Keratinocyte (primary cell): ENCODE measurements at regions not wholly inside any gene's neighbourhood (a gene's known extent, or its start where the extent isn't known, plus 50 kb on each side); places are given as distances from the start of the nearest gene placed in this dataset.

Source experiments
- DNase-seq: peaks from one replicate; pipeline ENCODE4 v3.0.0-alpha.2; 2011; ENCODE audit warnings: low read depth, missing footprints, low spot score
- FAIRE-seq: peaks from 2 replicates; lab custom pipeline; 2011; peaks lifted over from hg19 to GRCh38; lab: Jason Lieb, UNC
- H2AFZ ChIP-seq: 2 replicates; pipeline ENCODE4 v1.6.0; 2012; ENCODE audit warnings: low read length, control low read depth, inconsistent platforms; ENCODE audit not compliant: control insufficient read depth
- H3K27ac ChIP-seq: 2 replicates; pipeline ENCODE4 v1.5.1; 2011; ENCODE audit warnings: low read length; ENCODE audit not compliant: control insufficient read depth, insufficient read depth
- H3K27me3 ChIP-seq: 3 replicates; pipeline ENCODE4 v1.6.0; 2011; ENCODE audit warnings: low read length; ENCODE audit not compliant: control insufficient read depth, insufficient read depth; ENCODE audit errors: extremely low read depth
- H3K36me3 ChIP-seq, 2 experiments: 2 replicates in 1 of 2; 3 replicates in 1 of 2; pipeline ENCODE4 v1.5.1; 2011; ENCODE audit warnings: low read length in 2 of 2, mild to moderate bottlenecking in 1 of 2; ENCODE audit not compliant: control insufficient read depth in 2 of 2, insufficient read depth in 2 of 2; ENCODE audit errors: extremely low read depth in 1 of 2
- H3K4me1 ChIP-seq: 3 replicates; pipeline ENCODE4 v1.5.1; 2011; ENCODE audit warnings: low read length; ENCODE audit not compliant: control insufficient read depth, insufficient read depth; ENCODE audit errors: extremely low read depth
- H3K4me2 ChIP-seq: 3 replicates; pipeline ENCODE4 v1.6.0; 2011; ENCODE audit warnings: low read depth, low read length; ENCODE audit not compliant: control insufficient read depth, insufficient read depth; ENCODE audit errors: extremely low read depth
- H3K4me3 ChIP-seq, 3 experiments: fragments of 200-600 bp in 1 of 3; sonication (generic) in 1 of 3; 2 replicates in 2 of 3; 3 replicates in 1 of 3; pipeline ENCODE4 v1.5.1; 2011 to 2016; ENCODE audit warnings: low read length in 3 of 3, mild to moderate bottlenecking in 3 of 3, control low read depth in 2 of 3, inconsistent platforms in 1 of 3, low read depth in 1 of 3, mixed read lengths in 1 of 3, mixed run types in 1 of 3, moderate library complexity in 1 of 3; ENCODE audit not compliant: control insufficient read depth in 2 of 3, insufficient read depth in 2 of 3; ENCODE audit errors: extremely low read depth in 1 of 3
- H3K79me2 ChIP-seq: 2 replicates; pipeline ENCODE4 v1.6.0; 2012; ENCODE audit warnings: low read length; ENCODE audit not compliant: control insufficient read depth, insufficient read depth
- H3K9ac ChIP-seq: 3 replicates; pipeline ENCODE4 v1.6.0; 2011; ENCODE audit warnings: low read length; ENCODE audit not compliant: control insufficient read depth, insufficient read depth; ENCODE audit errors: extremely low read depth
- H3K9me1 ChIP-seq: 3 replicates; pipeline ENCODE4 v1.6.0; 2011; ENCODE audit warnings: low read length; ENCODE audit not compliant: control insufficient read depth, insufficient read depth; ENCODE audit errors: extremely low read depth
- H3K9me3 ChIP-seq: 2 replicates; pipeline ENCODE4 v1.5.1; 2012; ENCODE audit warnings: low read depth, low read length; ENCODE audit not compliant: control insufficient read depth
- H4K20me1 ChIP-seq: 3 replicates; pipeline ENCODE4 v1.6.0; 2011; ENCODE audit warnings: low read length; ENCODE audit not compliant: control insufficient read depth, insufficient read depth; ENCODE audit errors: extremely low read depth
- EZH2 ChIP-seq: IDR thresholded peaks from one replicate; pipeline ENCODE4 v1.6.1; 2012; ENCODE audit warnings: inconsistent platforms, mild to moderate bottlenecking, low read length, moderate library complexity
- dilution Hi-C: fragments of 300-500 bp; cut with MboI; formaldehyde crosslinking; loops from one replicate; pipeline ENCODE4 v1.7.0; 2020; ENCODE audit warnings: low sequenced_read_pairs; ENCODE audit not compliant: extremely low pct_ligation_motif_present
- TF ChIP-seq, protein P1 (sequence below), 3 experiments: IDR thresholded peaks in 1 of 3; conservative IDR thresholded peaks in 1 of 3; optimal IDR thresholded peaks in 1 of 3; 2 replicates in 2 of 3; 3 replicates in 1 of 3; pipeline versions ENCODE3 to v1.5.1; 2011; ENCODE audit warnings: low read length in 3 of 3, mild to moderate bottlenecking in 3 of 3, moderate library complexity in 2 of 3, control low read depth in 1 of 3, inconsistent platforms in 1 of 3; ENCODE audit not compliant: insufficient read depth in 2 of 3; ENCODE audit errors: extremely low read depth in 1 of 3

DNA sequence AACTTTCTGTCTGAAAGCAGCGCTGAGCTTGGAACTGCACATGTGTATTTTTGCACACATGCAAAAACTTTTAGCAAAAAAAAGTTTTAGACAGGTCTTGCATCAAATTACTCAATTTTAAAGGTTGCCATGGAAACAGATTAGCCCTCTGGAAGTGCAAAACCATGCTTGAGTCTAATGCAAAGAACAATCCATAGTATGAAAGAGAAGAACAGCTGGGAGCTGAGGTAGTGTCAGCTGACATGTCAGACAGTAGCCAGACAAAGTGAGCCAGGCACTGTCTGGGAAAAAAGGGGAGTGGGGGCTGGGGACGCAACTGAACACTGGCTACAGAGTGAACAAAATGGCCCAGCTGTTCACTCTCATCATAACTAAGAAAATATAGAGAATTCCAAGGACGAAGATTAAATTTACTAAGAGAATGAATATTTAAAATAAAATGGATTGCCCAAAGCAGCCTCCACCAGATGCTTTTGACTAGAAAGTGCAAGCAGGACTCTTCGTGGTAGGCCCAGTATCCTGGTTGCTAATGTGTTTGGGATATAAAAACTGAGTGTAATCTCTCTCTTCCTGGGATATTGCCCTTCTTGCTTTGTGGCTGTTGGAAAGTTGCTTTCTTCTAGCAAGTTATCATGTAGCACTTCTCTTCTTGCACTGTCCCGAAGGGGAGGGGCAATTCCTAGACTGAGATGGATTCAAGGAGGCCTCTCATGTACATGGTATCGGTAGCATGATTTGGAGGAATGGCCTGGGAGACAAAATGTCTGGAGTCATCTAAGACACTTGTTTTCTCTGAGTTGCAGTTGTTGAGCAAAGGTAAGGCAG, 434.1 kb upstream of the FAT3 start:
- FAIRE-seq (no peak), DNase-seq (no peak)
- dilution Hi-C loops: no loop called here
- no peak overlapping the region for H3K4me3 ChIP-seq
- H3K27ac ChIP-seq: no peak overlapping the region
- no peaks in the 10 kb centered on the region for H3K36me3 ChIP-seq
- no peaks in the 10 kb centered on the region for H3K9me3 ChIP-seq
- no peaks in the 10 kb centered on the region for H3K4me1 ChIP-seq
- no peaks in the 10 kb centered on the region for H3K27me3 ChIP-seq
- H3K4me2 ChIP-seq: no peak overlapping the region
- H2AFZ ChIP-seq: no peak overlapping the region
- no peaks in the 10 kb centered on the region for H3K9me1 ChIP-seq
- no peaks in the 10 kb centered on the region for H4K20me1 ChIP-seq
- TF ChIP-seq, protein P1, sequence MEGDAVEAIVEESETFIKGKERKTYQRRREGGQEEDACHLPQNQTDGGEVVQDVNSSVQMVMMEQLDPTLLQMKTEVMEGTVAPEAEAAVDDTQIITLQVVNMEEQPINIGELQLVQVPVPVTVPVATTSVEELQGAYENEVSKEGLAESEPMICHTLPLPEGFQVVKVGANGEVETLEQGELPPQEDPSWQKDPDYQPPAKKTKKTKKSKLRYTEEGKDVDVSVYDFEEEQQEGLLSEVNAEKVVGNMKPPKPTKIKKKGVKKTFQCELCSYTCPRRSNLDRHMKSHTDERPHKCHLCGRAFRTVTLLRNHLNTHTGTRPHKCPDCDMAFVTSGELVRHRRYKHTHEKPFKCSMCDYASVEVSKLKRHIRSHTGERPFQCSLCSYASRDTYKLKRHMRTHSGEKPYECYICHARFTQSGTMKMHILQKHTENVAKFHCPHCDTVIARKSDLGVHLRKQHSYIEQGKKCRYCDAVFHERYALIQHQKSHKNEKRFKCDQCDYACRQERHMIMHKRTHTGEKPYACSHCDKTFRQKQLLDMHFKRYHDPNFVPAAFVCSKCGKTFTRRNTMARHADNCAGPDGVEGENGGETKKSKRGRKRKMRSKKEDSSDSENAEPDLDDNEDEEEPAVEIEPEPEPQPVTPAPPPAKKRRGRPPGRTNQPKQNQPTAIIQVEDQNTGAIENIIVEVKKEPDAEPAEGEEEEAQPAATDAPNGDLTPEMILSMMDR (optimal IDR thresholded peaks at IDR 0.05 in 1 of 3, IDR thresholded peaks at IDR 0.05 in 1 of 3, conservative IDR thresholded peaks at IDR 0.05 in 1 of 3; ENCODE audit: extremely low read depth in 1 of 3, insufficient read depth in 2 of 3, low read length in 3 of 3): no peak
- no peak for TF ChIP-seq EZH2
- H3K9ac ChIP-seq: no peak overlapping the region
- no peaks in the 10 kb centered on the region for H3K79me2 ChIP-seq

DNA sequence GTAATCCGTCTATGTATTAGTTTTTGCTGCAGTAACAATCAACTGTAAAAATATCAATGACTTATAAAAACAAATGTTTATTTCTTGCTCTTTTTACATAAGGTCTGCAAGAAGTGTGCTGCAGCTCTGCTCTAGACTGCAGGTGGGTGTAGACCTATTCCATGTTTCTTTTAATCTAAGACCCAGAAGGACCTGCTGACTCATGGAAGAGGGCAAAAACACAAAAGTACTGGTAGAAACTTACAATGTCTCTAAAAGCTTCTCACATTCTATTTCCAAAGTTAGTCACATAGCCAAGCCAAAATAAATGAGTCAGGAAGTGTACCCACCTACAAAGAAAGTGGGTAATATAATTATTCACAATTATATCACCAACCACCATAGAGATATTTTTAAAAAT, 435.9 kb upstream of the FAT3 start:
- H3K9me1 ChIP-seq: no peaks in the 10 kb centered on the region
- H3K4me1 ChIP-seq: no peaks in the 10 kb centered on the region
- no peak overlapping the region for H3K9ac ChIP-seq
- H3K36me3 ChIP-seq: no peaks in the 10 kb centered on the region
- dilution Hi-C loops: no loop called here
- no peaks in the 10 kb centered on the region for H3K9me3 ChIP-seq
- H3K79me2 ChIP-seq: no peaks in the 10 kb centered on the region
- no peaks in the 10 kb centered on the region for H3K27me3 ChIP-seq
- H2AFZ ChIP-seq: no peak overlapping the region
- FAIRE-seq (no peak), DNase-seq (no peak)
- TF ChIP-seq, protein P1 (optimal IDR thresholded peaks at IDR 0.05 in 1 of 3, IDR thresholded peaks at IDR 0.05 in 1 of 3, conservative IDR thresholded peaks at IDR 0.05 in 1 of 3; ENCODE audit: extremely low read depth in 1 of 3, insufficient read depth in 2 of 3, low read length in 3 of 3): no peak
- no peak for TF ChIP-seq EZH2
- H4K20me1 ChIP-seq: no peaks in the 10 kb centered on the region
- no peak overlapping the region for H3K4me2 ChIP-seq
- H3K4me3 ChIP-seq: no peak overlapping the region
- H3K27ac ChIP-seq: no peak overlapping the region
